HEK293 (cell line): ENCODE measurements at regions not wholly inside any gene's neighbourhood (a gene's known extent, or its start where the extent isn't known, plus 50 kb on each side); places are given as distances from the start of the nearest gene placed in this dataset.

ENCODE experiments used
- CTCF ChIA-PET: fragments of 350-600 bp; formaldehyde crosslinking; extraction: SDS; loops from one replicate; lab custom pipeline; 2021; ENCODE audit warnings: antibody characterized with exemption; lab: Yijun Ruan, JAX
- POLR2A ChIA-PET: fragments of 300-600 bp; formaldehyde crosslinking; extraction: SDS; loops from one replicate; lab custom pipeline; 2020; ENCODE audit warnings: antibody characterized with exemption, inconsistent platforms; lab: Yijun Ruan, JAX
- H3K27ac ChIP-seq: fragments of 200-500 bp; sonication (Bioruptor generic); 2 replicates; pipeline ENCODE4 v1.5.1; 2014; ENCODE audit warnings: low read depth, low read length, control low read depth, inconsistent platforms; ENCODE audit errors: extremely low read depth
- H3K36me3 ChIP-seq, 2 experiments: fragments of 200-500 bp in 1 of 2; sonication (Bioruptor generic) in 1 of 2; 1 replicate in 1 of 2; 2 replicates in 1 of 2; pipeline ENCODE4 v1.5.1; 2014 to 2017; ENCODE audit warnings: inconsistent platforms in 2 of 2, low read length in 2 of 2; ENCODE audit not compliant: control insufficient read depth in 2 of 2, insufficient read depth in 1 of 2
- H3K4me1 ChIP-seq: fragments of 200-500 bp; sonication (Bioruptor generic); 2 replicates; pipeline ENCODE4 v1.5.1; 2014; ENCODE audit warnings: mild to moderate bottlenecking, low read length, inconsistent platforms; ENCODE audit not compliant: control insufficient read depth, insufficient read depth
- H3K4me3 ChIP-seq: 2 replicates; pipeline ENCODE4 v1.5.1; 2011; ENCODE audit warnings: low read depth, mild to moderate bottlenecking, control low read depth, low read length, moderate library complexity
- H3K9me3 ChIP-seq: fragments of 200-500 bp; sonication (Bioruptor generic); 2 replicates; pipeline ENCODE4 v1.5.1; 2014; ENCODE audit warnings: low read depth, low read length, inconsistent platforms; ENCODE audit not compliant: control insufficient read depth, insufficient read depth
- GLI2 ChIP-seq: fragments of 450-650 bp; formaldehyde crosslinking; IDR thresholded peaks from 2 replicates; pipeline ENCODE4; 2017; ENCODE audit warnings: missing biosample characterization, missing genetic modification characterization, low read depth, borderline replicate concordance
- KLF17 ChIP-seq: fragments of 450-650 bp; formaldehyde crosslinking; IDR thresholded peaks from 2 replicates; pipeline ENCODE4 v1.5.1; 2016; ENCODE audit warnings: missing biosample characterization, missing genetic modification characterization
- MYNN ChIP-seq: fragments of 450-650 bp; formaldehyde crosslinking; IDR thresholded peaks from 2 replicates; pipeline ENCODE4 v1.5.1; 2016; ENCODE audit warnings: missing biosample characterization, missing genetic modification characterization, borderline replicate concordance
- OVOL3 ChIP-seq: fragments of 450-650 bp; formaldehyde crosslinking; IDR thresholded peaks from 2 replicates; pipeline ENCODE4 v1.5.1; 2016; ENCODE audit warnings: missing biosample characterization, missing genetic modification characterization
- PRDM4 ChIP-seq: fragments of 450-650 bp; formaldehyde crosslinking; IDR thresholded peaks from 2 replicates; pipeline ENCODE4 v1.5.1; 2017; ENCODE audit warnings: missing biosample characterization, missing genetic modification characterization
- REST ChIP-seq: fragments of 450-650 bp; formaldehyde crosslinking; IDR thresholded peaks from 2 replicates; pipeline ENCODE4 v1.5.1; 2016; ENCODE audit warnings: missing biosample characterization, missing genetic modification characterization
- SALL2 ChIP-seq: fragments of 450-650 bp; formaldehyde crosslinking; IDR thresholded peaks from 2 replicates; pipeline ENCODE4 v1.5.0; 2017; ENCODE audit warnings: missing biosample characterization, mild to moderate bottlenecking, missing genetic modification characterization, borderline replicate concordance
- SCRT1 ChIP-seq: fragments of 450-650 bp; formaldehyde crosslinking; IDR thresholded peaks from 2 replicates; pipeline ENCODE4 v1.5.1; 2016; ENCODE audit warnings: missing biosample characterization, missing genetic modification characterization, borderline replicate concordance
- ZBTB44 ChIP-seq: fragments of 450-650 bp; IDR thresholded peaks from 2 replicates; pipeline ENCODE4 v1.5.1; 2018; ENCODE audit warnings: missing biosample characterization, mild to moderate bottlenecking, missing genetic modification characterization
- ZBTB7A ChIP-seq: fragments of 450-650 bp; formaldehyde crosslinking; IDR thresholded peaks from 2 replicates; pipeline ENCODE4 v1.5.1; 2016; ENCODE audit warnings: low read depth, missing biosample characterization, missing genetic modification characterization
- ZNF121 ChIP-seq: fragments of 450-650 bp; formaldehyde crosslinking; IDR thresholded peaks from 2 replicates; pipeline ENCODE4 v1.5.1; 2016; ENCODE audit warnings: missing biosample characterization, missing genetic modification characterization
- ZNF148 ChIP-seq: fragments of 450-650 bp; formaldehyde crosslinking; IDR thresholded peaks from 2 replicates; pipeline ENCODE4 v1.5.0; 2017; ENCODE audit warnings: missing biosample characterization, missing genetic modification characterization, borderline replicate concordance
- ZNF174 ChIP-seq: fragments of 450-650 bp; formaldehyde crosslinking; IDR thresholded peaks from 2 replicates; pipeline ENCODE4 v1.5.0; 2017; ENCODE audit warnings: missing biosample characterization, mild to moderate bottlenecking, missing genetic modification characterization
- ZNF239 ChIP-seq: fragments of 450-650 bp; formaldehyde crosslinking; IDR thresholded peaks from 2 replicates; pipeline ENCODE4 v1.5.1; 2016; ENCODE audit warnings: missing biosample characterization, missing genetic modification characterization
- ZNF621 ChIP-seq: fragments of 450-650 bp; formaldehyde crosslinking; IDR thresholded peaks from 2 replicates; pipeline ENCODE4 v1.5.1; 2017; ENCODE audit warnings: missing biosample characterization, missing genetic modification characterization
- ZNF660 ChIP-seq: fragments of 450-650 bp; IDR thresholded peaks from 2 replicates; pipeline ENCODE4 v1.5.1; 2018; ENCODE audit warnings: missing biosample characterization, mild to moderate bottlenecking, missing genetic modification characterization

GRCh38 chr16:26856271-26856670 lies 210.5 kb upstream of the C16orf82 start (continued):
- no peak for TF ChIP-seq REST (tag by site-specific recombination)

- TF ChIP-seq ZNF121 (no peak), PRDM4 (tag by site-specific recombination) (no peak), SALL2 (tag by site-specific recombination) (no peak), ZNF148 (no peak), MYNN (tag by site-specific recombination) (no peak), ZBTB44 (tag by site-specific recombination) (no peak), GLI2 (tag by site-specific recombination) (no peak), ZNF174 (tag by site-specific recombination) (no peak), SCRT1 (tag by site-specific recombination) (no peak), ZNF239 (tag by site-specific recombination) (no peak), REST (tag by site-specific recombination) (no peak), ZNF621 (no peak), ZBTB7A (tag by site-specific recombination) (no peak), KLF17 (tag by site-specific recombination) (no peak), ZNF660 (tag by site-specific recombination) (no peak), OVOL3 (tag by site-specific recombination) (no peak)
- TF ChIP-seq, all 188 proteins: peak for 0
- H3K4me3 ChIP-seq, result no peak overlapping the region
- ChIA-PET POLR2A (no interaction called here), CTCF (no interaction called here)
- no peaks in the 10 kb centered on the region for H3K36me3 ChIP-seq
- H3K4me1 ChIP-seq, result no peaks in the 10 kb centered on the region
- no peaks in the 10 kb centered on the region for H3K9me3 ChIP-seq
- H3K27ac ChIP-seq, result no peak overlapping the region
Observed at GRCh38 chr16:26856791-26857190, 209.9 kb upstream of the C16orf82 start.
